Calu3 (cell line): ENCODE measurements at regions not wholly inside any gene's neighbourhood (a gene's known extent, or its start where the extent isn't known, plus 50 kb on each side); places are given as distances from the start of the nearest gene placed in this dataset.

Experiments
- BruUV-seq: library from RNA; stranded (reverse); fragments of 400-500 nt; replicated peaks from 2 replicates; lab custom pipeline; 2021; lab: Mats Ljungman, UMichigan
- CTCF ChIA-PET: fragments of 300-600 bp; sonication (Branson Sonifier 250); formaldehyde crosslinking; loops from one replicate; lab custom pipeline; 2022; ENCODE audit warnings: antibody characterized with exemption; lab: Charles Lee
- DNase-seq: peaks from one replicate; pipeline ENCODE4 v3.0.0; 2022
- H3K27ac Mint-ChIP-seq: one replicate; pipeline ENCODE4 v1.8.0; 2022; ENCODE audit warnings: mixed read lengths; ENCODE audit not compliant: unreplicated experiment
- H3K27me3 Mint-ChIP-seq: one replicate; pipeline ENCODE4 v1.8.0; 2022; ENCODE audit warnings: mixed read lengths; ENCODE audit not compliant: unreplicated experiment
- H3K36me3 Mint-ChIP-seq: one replicate; pipeline ENCODE4 v1.8.0; 2022; ENCODE audit warnings: mild to moderate bottlenecking, moderate library complexity, mixed read lengths; ENCODE audit not compliant: insufficient read depth, unreplicated experiment
- H3K4me1 Mint-ChIP-seq: one replicate; pipeline ENCODE4 v1.8.0; 2022; ENCODE audit warnings: mild to moderate bottlenecking, low read depth, mixed read lengths; ENCODE audit not compliant: unreplicated experiment
- H3K4me3 Mint-ChIP-seq: one replicate; pipeline ENCODE4 v1.8.0; 2022; ENCODE audit warnings: mild to moderate bottlenecking, low read depth, moderate library complexity, mixed read lengths; ENCODE audit not compliant: unreplicated experiment
- H3K9me3 Mint-ChIP-seq: one replicate; pipeline ENCODE4 v1.8.0; 2022; ENCODE audit warnings: low read depth, mixed read lengths; ENCODE audit not compliant: unreplicated experiment
- CTCF ChIP-seq: fragments of 200-600 bp; IDR thresholded peaks from one replicate; pipeline ENCODE4 v1.8.0; 2022; ENCODE audit warnings: antibody characterized with exemption; ENCODE audit not compliant: unreplicated experiment
- intact Hi-C: fragments of 100-400 bp; cut with micrococcal nuclease; formaldehyde crosslinking; loops from one replicate; pipeline ENCODE4 v1.10.0; 2022; ENCODE audit not compliant: unreplicated experiment

GRCh38 chr12:97200181-97200580, 262.4 kb upstream of the RMST start:
- CTCF ChIA-PET = no interaction called here
- no peaks in the 10 kb centered on the region for H3K4me1 Mint-ChIP-seq
- H3K4me3 Mint-ChIP-seq = no peak overlapping the region
- H3K27ac Mint-ChIP-seq = no peak overlapping the region
- H3K9me3 Mint-ChIP-seq = peaks cover 6% of the 10 kb centered on the region
- H3K36me3 Mint-ChIP-seq = no peaks in the 10 kb centered on the region
- BruUV-seq = no TSS peak
- DNase-seq = no peak
- no peaks in the 10 kb centered on the region for H3K27me3 Mint-ChIP-seq
- intact Hi-C loops = no loop called here
- no peak for TF ChIP-seq CTCF

GRCh38 chr12:97203408-97203807, 259.2 kb upstream of the RMST start:
- Mint-ChIP-seq H3K4me1 (no peaks in the 10 kb centered on the region), H3K9me3 (peaks cover 3% of the 10 kb centered on the region), H3K27ac (no peak overlapping the region), H3K27me3 (no peaks in the 10 kb centered on the region), H3K4me3 (no peak overlapping the region), H3K36me3 (no peaks in the 10 kb centered on the region)
- DNase-seq = no peak
- no peak for TF ChIP-seq CTCF
- BruUV-seq = no TSS peak
- intact Hi-C loops = no loop called here
- CTCF ChIA-PET = interaction anchor here (1.6 kb wide), 1 partner anchor 54 kb away, joined by 3 read pairs; no protein-coding TSS in a partner anchor

GRCh38 chr12:97209997-97210396, 252.6 kb upstream of the RMST start:
- no peaks in the 10 kb centered on the region for H3K36me3 Mint-ChIP-seq
- H3K27me3 Mint-ChIP-seq = no peaks in the 10 kb centered on the region
- CTCF ChIA-PET = no interaction called here
- TF ChIP-seq CTCF = no peak
- no peak overlapping the region for H3K4me3 Mint-ChIP-seq
- intact Hi-C loops = no loop called here
- DNase-seq = no peak
- H3K9me3 Mint-ChIP-seq = peaks cover 3% of the 10 kb centered on the region
- H3K4me1 Mint-ChIP-seq = no peaks in the 10 kb centered on the region
- BruUV-seq = no TSS peak
- H3K27ac Mint-ChIP-seq = no peak overlapping the region

GRCh38 chr12:97211416-97211930, 251.1 kb upstream of the RMST start:
- H3K27ac Mint-ChIP-seq = no peak overlapping the region
- no peak overlapping the region for H3K4me3 Mint-ChIP-seq
- no peak for DNase-seq
- H3K4me1 Mint-ChIP-seq = no peaks in the 10 kb centered on the region
- H3K9me3 Mint-ChIP-seq = no peaks in the 10 kb centered on the region
- H3K36me3 Mint-ChIP-seq = no peaks in the 10 kb centered on the region
- no TSS peak for BruUV-seq
- H3K27me3 Mint-ChIP-seq = no peaks in the 10 kb centered on the region
- intact Hi-C loops = no loop called here
- CTCF ChIA-PET = interaction anchor here (0.7 kb wide), 1 partner anchor 1245 kb away, joined by 3 read pairs; no protein-coding TSS in a partner anchor
- no peak for TF ChIP-seq CTCF
